CD4-positive, alpha-beta T cell treated with Interleukin-10 for 1 hour (primary cell): ENCODE measurements at regions not wholly inside any gene's neighbourhood (a gene's known extent, or its start where the extent isn't known, plus 50 kb on each side); places are given as distances from the start of the nearest gene placed in this dataset.
"Not testable (repeated sequence)": the region's sequence is repeated elsewhere in the genome, so short reads cannot be mapped to it uniquely, and the experiment has no call there.

Experiments
- DNase-seq: peaks from one replicate; pipeline ENCODE4 v3.0.0-alpha.2; 2020

DNA sequence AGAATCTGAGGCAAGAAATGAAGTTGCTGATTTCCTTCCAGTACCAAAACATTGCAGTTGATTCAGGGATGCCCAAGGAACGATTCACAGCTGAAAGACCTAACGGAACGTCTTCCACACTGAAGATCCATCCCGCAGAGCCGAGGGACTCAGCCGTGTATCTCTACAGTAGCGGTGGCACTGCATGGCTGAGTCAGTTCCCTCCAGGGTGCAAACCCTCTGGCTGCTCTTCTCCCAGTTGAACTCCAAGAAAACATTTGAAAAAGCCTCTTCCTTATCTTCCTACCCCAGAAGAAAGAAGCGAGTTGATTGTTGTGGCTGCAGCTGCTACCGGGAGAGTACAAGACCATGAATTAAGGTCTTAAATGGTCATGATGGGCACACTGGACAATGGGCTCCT, 147.1 kb upstream of the PRSS1 start:
- DNase-seq, result no peak

DNA sequence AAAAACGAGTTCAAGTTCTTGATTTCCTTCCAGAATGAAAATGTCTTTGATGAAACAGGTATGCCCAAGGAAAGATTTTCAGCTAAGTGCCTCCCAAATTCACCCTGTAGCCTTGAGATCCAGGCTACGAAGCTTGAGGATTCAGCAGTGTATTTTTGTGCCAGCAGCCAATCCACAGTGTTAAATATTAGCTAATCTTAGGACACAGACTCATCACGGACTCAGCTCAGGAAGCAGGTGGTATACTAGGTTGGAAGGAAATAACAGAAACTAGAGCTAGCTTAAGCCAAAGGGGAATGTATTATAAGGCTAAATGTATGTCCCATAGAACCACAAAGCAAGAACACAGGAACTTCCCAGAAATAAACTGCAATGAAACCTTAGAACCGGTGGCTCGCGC, 151.0 kb upstream of the PRSS1 start:
- DNase-seq, result no peak

DNA sequence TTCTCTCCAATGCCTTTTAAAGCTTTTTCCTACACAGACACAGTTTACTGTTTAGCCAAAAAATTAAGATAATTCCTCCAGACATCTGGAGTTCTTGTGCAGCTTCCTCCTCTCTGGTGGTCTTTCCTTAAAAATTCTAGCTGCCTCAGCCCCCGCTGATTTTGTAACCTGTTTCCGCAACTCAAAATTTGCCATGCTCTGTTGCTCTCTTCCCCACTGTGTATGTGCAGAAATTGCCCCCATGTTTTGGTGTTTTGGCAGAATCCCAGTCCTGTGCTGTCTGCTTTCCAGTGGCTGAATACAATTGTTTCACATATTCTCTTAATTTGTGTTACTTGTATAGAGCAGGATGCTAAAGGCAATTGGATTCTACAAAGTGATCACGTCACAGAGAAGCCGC, 151.7 kb upstream of the PRSS1 start:
- no peak for DNase-seq

DNA sequence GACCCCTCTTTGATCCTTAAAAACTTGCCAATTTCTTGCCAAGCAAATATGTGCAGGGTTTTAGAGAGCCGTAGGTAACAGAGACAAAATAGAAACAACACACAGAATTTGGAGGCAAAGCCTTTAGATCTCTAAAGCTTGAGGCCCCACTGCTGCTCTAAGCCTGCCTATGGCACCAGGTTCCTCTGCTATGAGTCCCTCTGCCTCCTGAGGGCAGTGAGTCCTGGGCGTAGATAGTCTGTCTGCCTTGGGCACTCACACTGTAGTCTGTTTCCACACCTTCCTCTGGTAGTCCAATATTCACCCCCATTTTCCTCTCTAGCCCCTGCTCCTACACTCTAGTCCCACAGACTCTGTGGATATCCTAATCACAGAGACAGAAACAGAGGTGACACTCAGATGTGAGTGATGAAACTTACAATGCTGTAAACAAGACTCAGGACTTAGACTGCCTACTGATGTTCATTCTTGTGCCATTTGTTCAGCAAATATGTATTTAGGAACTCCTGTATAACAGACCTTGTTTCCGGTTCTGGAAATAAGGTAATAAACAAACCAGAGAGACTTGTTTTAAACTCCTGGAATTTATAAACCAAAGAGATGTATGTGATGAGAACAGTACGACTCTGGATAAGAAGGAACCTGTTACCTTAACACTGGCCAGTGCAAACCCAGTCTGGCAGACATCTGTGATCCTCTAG, 153.3 kb upstream of the PRSS1 start:
- DNase-seq, result no peak

DNA sequence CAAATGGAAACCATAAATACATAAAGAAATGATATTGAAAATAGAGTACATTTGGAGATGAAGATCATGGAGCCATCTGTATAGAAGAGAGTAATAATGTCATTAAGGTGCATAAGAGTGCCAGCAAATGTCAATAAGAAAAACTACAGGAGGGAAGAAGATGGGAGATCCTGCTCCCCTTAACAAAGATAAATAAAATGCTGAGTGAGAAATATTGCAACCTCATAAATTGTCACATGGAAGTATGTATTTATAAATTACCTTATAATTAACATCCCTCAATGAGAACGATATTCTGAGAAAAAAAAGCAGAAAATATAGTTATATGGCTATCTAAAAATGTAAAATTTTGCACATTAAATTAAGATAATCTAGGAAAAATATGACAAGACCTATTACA, 155.2 kb upstream of the PRSS1 start:
- no peak for DNase-seq

DNA sequence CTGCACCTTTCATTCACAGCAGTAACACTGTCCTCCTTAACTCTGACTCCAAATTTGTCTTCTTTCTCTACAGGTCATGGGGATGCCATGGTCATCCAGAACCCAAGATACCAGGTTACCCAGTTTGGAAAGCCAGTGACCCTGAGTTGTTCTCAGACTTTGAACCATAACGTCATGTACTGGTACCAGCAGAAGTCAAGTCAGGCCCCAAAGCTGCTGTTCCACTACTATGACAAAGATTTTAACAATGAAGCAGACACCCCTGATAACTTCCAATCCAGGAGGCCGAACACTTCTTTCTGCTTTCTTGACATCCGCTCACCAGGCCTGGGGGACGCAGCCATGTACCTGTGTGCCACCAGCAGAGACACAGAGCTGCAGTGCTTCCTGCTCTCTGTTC, 156.2 kb upstream of the PRSS1 start:
- DNase-seq, result no peak

DNA sequence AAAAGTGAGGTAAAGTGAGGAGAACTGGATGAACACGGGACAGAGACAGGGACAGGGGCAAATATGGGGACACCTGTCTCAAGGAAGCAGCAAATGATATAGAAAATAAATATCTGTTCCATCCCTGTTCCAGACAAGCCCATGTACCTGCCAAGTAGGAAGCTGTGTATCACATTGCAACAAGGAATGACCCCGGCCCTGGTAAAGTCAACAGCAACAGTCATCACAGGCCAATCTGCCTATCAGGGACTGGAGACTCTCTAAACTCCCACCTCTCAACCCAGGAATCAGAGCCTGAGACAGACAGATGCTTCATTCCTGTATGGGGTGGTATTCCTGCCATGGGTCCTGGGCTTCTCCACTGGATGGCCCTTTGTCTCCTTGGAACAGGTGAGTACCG, 156.6 kb upstream of the PRSS1 start:
- no peak for DNase-seq

DNA sequence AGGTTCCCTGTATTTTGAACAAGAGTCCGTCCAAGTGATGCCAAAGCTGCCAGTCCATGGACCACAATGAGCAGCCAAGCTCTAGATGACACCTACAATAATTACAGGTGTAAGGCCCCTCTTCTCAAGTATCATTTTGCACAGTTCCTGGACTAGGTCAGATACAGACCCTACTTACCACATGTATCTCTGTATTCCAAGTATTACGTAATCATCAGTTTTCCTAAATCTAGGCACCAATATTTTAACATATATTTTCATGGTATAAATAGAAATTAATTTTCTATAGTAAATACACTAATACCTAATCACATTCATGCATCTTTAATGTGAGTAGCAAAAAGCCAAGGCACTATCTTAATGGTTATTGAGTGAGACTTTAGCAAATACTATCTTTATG, 157.0 kb upstream of the PRSS1 start:
- no peak for DNase-seq

DNA sequence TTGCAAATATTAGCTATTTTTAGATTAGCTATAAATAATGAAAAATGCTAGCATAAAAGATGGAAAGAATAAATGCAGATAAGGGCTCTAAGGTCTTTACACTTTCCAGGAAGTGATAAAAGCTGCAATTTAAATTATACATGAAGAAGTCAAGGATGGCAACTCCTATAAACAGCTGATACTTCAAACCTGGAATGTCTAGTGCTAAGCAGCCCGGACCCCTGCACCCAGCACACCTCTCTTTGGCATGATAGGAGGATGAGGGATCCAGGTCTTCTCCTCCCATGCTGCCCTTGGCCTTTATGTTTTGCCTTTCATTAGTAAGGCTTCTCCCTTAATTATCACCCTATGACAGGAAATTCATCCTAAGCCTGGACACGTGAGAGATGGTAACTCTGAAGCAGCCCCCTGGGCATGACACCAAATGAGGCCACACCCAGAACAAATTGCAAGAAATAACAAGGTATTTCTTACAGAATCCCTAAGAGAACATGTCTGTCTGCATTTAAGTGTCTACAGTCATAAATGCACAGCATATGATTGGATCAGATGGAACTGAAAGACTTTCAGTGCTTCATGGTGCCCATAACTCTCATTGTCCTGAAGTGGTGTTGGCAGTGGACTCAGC, 158.3 kb upstream of the PRSS1 start:
- DNase-seq, result no peak

DNA sequence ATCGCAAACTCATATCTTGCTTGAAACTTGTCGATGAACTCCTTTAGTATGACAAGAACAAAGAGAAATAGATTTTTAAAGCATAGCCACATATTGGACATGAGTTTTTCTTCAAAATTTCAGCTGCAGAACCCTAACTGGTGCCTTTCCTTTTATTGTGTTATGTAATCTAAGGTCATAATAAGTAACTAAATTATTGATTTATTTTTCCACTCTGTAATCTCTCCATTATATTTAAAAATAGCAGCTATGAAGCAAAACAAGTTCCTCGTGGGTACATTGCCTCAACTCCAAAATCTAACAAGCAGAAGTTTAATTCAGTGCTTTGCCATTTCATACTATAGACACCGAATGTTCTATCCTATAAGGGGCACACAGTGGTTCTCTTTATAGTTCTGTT, 159.2 kb upstream of the PRSS1 start:
- no peak for DNase-seq

DNA sequence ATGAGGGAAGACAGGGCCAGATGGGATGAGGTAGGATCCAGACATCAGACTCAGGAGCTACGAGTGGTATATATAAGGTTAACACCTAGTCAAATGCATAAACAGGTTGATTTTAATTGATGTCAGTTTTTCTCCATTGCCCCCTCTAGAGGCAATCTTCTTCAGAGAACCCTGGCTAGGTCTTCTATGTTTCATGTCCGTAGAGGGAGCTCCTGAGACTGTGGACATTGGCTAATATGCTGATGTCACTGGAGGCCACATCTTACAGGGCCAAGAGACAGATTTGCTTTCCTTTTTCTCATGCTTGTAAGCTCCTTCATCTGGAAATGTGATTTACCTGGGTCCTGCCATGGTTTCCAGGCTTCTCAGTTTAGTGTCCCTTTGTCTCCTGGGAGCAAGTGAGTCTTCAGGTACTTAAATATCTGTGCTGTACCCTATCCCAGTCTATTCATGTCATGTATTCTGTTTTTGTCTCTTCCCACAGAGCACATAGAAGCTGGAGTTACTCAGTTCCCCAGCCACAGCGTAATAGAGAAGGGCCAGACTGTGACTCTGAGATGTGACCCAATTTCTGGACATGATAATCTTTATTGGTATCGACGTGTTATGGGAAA, 161.6 kb upstream of the PRSS1 start:
- peak; percentile 54 for DNase-seq

DNA sequence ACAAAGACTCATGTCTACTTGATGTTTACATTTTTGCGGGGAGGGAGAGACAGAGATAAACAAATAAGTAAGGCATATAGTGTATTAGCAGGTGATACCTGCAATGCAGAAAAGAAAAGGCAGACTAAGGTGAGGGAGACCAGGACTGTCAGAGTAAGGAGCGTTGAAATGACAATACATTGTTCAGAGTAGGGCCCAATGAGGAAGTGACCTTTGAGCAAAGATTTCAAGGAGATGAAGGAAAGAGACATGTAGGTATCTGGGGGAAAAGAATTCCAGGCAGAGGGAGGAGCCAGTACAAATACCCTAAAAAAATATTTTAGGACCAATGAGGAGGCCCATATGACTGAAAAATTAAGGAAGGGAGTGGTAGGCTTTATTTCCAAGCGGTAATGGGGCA, 162.7 kb upstream of the PRSS1 start:
- no peak for DNase-seq

DNA sequence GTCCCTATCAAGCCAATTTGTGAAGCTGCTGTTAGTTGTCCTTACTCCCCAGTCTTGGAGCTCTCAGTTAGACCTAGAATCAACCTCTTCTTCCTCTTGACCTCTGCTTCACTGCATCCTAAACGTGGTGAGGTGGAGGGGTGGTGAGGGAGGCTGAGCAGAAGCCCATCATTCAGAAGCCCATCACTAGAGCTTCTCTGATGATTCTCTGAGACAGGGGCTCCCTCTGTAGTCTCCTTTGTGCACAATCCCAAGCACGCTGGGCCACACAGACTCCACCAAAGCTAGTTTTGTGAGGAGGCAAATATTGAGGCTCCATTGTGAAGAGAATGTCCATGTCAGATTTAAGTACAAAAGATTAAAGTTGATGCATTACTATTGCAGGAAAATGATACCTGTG, 163.8 kb upstream of the PRSS1 start:
- DNase-seq, result no peak

DNA sequence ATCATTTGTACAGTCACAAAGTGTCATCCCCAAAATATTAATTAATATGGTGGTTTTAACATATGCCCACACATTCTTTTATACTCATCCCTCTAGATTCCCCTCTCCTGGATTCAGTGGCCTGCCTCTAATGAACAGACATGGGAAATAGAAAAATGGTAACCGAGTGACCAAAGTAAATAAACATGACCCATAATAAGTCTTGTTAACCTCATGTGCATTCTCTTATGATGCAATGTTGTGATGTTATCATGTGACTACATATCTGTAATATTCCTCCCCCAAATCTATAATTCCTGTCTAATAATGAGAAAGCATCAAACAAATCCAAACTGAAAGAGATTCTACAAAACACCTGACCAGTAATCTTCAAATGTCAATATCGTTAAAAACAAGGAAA, 164.5 kb upstream of the PRSS1 start:
- no peak for DNase-seq

DNA sequence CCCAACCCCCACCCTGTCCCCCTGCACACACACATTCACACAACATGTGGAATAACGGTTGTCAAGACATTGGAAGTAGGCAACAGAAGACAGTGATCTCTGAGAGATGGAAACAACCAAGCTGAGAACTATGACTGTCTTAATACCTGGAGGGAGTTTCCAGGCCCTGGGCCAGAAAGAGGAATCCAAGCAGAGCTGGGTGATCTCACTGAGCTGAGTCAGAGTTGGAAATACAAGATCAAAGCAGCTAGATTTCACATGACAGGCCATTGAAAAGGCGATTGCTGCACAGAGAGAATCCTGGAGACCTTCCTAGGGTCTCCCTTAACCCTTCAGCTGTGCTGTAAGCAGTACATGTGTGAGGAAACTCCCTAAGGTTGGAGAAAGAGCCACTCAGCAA, 165.8 kb upstream of the PRSS1 start:
- peak; percentile 12 for DNase-seq

DNA sequence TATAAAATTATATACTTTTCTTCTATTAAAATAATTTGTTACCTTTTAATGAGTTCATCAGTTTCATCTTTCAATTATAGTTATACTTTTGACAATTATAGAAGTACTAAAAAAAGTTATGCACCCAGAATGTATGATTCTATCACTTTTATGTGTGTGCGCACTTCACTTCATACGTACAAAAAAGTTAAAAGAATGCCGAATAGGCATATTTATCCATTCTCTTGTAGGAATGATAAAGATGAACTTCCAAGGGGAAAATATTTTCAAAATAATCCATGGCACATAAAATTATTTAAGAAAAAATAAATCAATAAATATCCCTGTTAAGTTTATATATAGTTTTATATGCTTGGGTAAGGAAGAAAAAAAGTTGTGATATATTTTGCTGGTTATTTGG, 166.9 kb upstream of the PRSS1 start:
- DNase-seq, result no peak

DNA sequence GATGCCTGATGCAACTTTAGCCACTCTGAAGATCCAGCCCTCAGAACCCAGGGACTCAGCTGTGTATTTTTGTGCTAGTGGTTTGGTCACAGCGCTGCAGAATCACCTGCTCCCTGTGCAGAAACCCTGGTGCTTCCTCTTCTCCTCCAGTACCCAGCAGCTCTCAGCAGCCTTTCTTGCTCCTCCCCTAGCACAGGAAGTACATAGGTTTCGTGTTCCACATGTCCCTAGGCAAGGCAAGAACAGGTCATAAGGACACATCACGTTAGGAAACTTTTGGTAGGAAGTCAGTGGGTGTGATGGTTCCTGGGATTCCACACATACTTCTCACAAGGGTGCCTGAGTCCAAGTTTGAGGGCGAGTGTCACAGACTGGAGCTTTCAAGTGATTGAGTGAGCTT, 167.9 kb upstream of the PRSS1 start:
- peak; percentile 20 for DNase-seq

DNA sequence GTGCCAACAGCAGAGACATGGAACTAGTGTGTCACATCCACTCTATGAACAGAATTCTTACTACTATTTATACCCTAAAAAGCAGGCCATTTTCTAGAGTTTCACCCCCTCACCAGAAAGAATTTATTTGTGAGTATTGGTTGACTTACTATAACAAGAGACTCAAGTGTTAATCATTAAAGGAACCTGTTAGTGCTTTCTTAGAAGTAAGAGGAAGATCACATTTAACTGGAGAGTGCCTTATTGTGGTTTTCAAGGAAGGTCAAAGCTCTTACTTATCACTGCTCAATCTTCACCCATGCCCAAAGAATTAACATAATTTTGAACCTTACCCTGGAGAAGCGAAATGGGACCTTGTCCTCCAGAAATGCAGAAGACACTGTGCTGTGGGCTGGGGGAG, 169.3 kb upstream of the PRSS1 start:
- no peak for DNase-seq

DNA sequence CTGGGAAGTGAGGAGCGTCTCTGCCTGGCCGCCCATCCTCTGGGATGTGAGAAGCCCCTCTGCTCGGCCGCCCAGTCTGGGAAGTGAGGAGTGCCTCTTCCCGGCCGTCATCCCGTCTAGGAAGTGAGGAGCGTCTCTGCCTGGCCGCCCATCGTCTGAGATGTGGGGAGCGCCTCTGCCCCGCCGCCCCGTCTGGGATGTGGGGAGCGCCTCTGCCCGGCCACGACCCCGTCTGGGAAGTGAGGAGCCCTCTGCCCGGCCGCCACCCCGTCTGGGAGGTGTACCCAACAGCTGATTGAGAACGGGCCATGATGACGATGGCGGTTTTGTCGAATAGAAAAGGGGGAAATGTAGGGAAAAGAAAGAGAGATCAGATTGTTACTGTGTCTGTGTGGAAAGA, 173.9 kb upstream of the PRSS1 start:
- not testable (repeated sequence) for DNase-seq

DNA sequence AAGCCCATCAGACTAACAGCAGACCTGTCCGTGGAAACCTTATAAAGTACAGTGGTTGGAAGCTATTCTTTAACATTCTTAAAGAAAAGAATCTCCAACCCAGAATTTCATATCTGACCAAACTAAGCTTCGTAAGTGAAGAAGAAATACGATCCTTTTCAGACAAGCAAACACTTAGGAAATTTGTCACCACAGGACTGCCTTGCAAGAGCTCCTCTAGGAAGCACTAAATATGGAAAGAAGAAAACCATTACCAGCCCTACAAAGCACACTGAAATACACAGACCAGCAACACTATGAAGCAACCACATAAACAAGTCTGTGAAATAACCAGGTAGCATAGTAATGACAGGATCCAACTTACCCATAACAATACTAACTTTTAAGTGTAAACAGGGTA, 177.7 kb upstream of the PRSS1 start:
- DNase-seq, result no peak

DNA sequence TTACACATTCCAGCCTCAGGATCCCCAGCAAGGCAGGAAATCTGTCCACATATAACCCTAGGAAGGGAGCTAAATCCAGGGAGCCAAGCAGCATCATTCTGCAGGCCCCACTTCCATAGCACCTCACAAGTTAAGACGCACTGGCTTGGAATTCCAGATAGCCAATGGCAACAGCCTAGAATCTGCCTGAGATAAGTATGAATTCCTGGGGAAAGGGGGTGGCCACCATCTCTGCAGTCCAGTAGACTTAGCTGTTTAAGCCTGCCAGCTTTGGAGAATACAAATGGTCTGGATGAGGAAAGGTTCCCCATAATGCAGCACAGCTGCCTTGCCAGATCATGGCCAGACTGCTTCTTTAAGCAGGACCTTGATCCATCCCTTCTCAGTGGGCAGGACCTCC, 179.4 kb upstream of the PRSS1 start:
- DNase-seq, result no peak

DNA sequence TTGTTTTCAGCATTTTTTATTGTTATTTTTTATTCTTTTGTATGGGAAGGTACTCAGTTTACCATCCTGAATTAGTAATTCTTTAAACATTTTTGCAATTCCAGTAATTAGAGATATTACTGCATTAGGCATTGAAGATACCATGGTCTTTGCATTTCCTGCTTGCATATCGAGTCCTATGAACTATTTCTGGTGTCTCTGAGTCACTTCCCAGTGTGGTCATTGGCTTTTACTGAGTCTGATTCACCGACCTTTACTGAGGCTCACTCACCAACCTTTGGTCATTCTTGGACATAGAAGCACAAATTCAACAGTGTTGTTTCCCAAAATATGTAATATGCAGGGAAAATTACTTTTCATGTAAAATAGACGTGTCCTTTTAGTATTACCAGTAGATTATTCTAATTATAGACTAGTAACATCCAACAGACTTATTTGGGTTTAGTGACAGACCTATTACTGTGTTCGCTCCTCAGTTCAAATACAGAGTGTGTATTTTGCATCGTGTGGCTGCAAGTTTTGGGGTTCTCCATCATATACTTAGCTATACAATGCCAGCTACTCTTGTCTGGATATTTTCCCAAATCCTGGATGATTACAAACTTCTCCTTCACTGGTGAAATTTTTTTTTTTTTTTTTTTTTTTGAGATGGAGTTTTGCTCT, 180.7 kb upstream of the PRSS1 start:
- no peak for DNase-seq

DNA sequence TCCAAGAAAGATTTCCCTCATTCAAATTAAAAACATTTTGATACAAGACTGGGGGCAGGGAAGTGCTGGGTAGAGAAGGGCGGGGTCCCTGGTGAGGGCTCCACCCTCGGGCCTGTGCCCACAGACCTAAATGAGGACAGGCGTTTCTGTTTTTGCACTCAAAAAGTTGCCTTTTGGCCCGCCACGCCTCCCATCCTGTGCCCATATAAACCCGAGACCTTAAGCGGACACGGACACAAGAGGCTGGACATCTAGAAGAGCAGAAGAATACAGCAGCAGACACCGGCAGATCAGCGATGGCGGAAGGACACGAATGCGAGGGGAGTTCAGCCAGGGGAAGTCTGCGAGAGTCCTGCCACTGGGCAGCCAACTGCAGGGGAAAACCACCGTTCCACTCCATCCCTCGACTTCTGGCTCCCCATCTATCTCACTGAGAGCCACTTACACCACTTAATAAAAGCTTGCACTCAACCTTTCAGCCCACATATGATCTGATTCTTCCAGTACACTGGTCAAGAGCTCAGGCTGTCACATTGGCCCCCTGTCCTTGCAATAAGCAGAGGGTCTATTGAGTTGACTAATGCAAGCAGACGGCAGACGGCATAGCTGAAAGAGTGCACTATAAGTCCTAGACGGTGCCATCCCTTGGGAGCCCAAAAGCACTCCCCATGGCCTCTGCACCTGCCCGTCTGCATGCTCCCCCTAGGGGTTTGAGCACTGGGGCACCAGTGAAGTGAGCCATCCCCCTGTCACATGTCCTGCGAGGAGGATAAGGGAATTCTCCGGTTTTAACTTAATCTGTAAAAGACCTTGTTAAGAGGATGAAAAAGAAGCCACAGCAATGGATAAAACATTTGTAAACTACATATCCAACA, 181.8 kb upstream of the PRSS1 start:
- no peak for DNase-seq
